Stomach (tissue), 4 donors: ENCODE measurements at regions not wholly inside any gene's neighbourhood (a gene's known extent, or its start where the extent isn't known, plus 50 kb on each side); places are given as distances from the start of the nearest gene placed in this dataset.

Experiments used
- EP300 ChIP-seq: sonication (generic); formaldehyde crosslinking; IDR thresholded peaks from one replicate; pipeline ENCODE4 v1.6.1; 2017; ENCODE audit warnings: antibody characterized with exemption
- POLR2A ChIP-seq, 4 donors: fragments of 450-650 bp; IDR thresholded peaks; one replicate each; pipeline ENCODE4 v1.6.1; 2016; ENCODE audit warnings: antibody characterized with exemption in 4 of 4, control low read depth in 2 of 4, mild to moderate bottlenecking in 1 of 4, moderate library complexity in 1 of 4
- POLR2AphosphoS5 ChIP-seq, 3 donors: sonication (generic); formaldehyde crosslinking; IDR thresholded peaks; one replicate each; pipeline ENCODE4 v1.6.1; 2016; ENCODE audit warnings: antibody characterized with exemption in 3 of 3
- TF ChIP-seq, protein P1 (sequence below), 7 experiments: fragments of 450-650 bp in 4 of 7; fragments of 200-600 bp in 3 of 7; sonication (generic) in 3 of 7; IDR thresholded peaks; one replicate each; pipeline ENCODE4 v1.5.1; 2016 to 2019; ENCODE audit warnings: antibody characterized with exemption in 7 of 7, control low read depth in 2 of 7, mild to moderate bottlenecking in 1 of 7

DNA sequence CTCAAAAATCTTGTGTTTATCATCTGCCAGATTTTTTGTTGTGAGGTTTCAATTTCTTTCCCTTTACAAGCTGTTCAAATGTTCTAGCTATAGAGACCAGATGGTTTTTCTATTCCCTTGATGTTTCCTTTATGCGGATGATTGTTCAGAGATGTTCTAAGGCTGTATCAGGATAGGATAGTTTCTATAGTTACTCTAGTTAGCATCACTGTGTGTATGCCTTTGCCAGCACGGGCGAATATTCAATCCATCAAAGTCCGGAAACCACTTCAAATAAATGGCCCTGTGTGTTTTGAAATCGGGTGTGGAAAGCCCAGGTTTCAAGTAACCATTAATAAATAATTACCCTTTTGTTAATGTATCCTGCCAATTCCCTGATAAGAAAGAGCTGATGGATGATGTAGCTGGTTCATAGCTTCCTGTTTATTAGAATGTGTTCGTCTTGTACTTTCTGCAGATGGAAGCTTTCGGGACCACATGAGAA is 149.8 kb upstream of the PRKCQ start:
- TF ChIP-seq, protein P1, sequence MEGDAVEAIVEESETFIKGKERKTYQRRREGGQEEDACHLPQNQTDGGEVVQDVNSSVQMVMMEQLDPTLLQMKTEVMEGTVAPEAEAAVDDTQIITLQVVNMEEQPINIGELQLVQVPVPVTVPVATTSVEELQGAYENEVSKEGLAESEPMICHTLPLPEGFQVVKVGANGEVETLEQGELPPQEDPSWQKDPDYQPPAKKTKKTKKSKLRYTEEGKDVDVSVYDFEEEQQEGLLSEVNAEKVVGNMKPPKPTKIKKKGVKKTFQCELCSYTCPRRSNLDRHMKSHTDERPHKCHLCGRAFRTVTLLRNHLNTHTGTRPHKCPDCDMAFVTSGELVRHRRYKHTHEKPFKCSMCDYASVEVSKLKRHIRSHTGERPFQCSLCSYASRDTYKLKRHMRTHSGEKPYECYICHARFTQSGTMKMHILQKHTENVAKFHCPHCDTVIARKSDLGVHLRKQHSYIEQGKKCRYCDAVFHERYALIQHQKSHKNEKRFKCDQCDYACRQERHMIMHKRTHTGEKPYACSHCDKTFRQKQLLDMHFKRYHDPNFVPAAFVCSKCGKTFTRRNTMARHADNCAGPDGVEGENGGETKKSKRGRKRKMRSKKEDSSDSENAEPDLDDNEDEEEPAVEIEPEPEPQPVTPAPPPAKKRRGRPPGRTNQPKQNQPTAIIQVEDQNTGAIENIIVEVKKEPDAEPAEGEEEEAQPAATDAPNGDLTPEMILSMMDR (IDR thresholded peaks at IDR 0.05): no peak
- TF ChIP-seq EP300 (no peak), POLR2AphosphoS5 (IDR thresholded peaks at IDR 0.05) (no peak), POLR2A (IDR thresholded peaks at IDR 0.05) (no peak)
